ENCODE measurements at regions not wholly inside any gene's neighbourhood (a gene's known extent, or its start where the extent isn't known, plus 50 kb on each side); places are given as distances from the start of the nearest gene placed in this dataset.

DNA sequence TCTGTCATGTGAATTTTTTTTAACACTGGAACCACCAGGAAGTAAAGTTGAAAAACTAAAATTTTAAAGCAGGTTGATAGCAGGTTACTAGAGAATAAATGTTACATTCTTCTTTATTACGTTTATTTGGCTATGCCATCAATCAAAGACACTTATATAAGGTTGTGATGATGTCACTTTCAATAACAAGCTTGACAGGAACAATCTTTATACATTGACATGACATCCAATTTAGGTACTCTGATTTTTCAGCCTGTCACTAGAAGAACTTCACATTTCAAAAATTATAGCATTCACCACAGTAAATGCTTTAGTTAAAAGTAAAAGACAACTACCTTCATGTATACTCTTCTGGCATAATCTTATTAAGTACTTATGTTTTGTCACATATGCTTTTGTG is 696.8 kb upstream of the NCAM2 start:
- no peak for DNase-seq

- DNase-seq: no peak
Observed at GRCh38 chr21:20302084-20302483, 696.1 kb upstream of the NCAM2 start.

GRCh38 chr21:20306836-20307235 is 691.4 kb upstream of the NCAM2 start:
- DNase-seq: peak in 1 of 2 donors; percentile 11

- DNase-seq: no peak
Observed at GRCh38 chr21:20308586-20309315, 689.5 kb upstream of the NCAM2 start.

GRCh38 chr21:20311234-20311787 is 686.9 kb upstream of the NCAM2 start:
- DNase-seq: no peak

GRCh38 chr21:20313013-20313412 is 685.2 kb upstream of the NCAM2 start:
- no peak for DNase-seq

GRCh38 chr21:20315042-20315441 is 683.2 kb upstream of the NCAM2 start:
- DNase-seq: no peak

DNA sequence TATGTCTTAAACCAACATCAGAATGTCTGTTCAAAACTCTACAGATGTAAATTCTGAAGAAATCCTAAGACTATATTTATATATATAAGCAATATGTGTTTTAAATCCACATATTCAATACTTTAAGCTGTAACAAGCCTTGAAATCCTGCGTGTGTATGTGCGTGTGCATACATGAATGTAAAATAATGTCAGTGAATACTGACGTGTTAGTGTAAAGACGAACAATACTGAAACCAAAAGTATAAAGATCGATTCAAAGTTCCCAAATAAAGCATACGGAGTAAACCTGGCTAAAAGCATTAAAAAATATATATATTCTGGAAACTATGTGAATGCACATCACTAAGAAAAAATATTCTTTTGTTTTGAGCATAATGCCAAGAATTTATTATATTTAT is 668.6 kb upstream of the NCAM2 start:
- no peak for DNase-seq

GRCh38 chr21:20330652-20331051 is 667.6 kb upstream of the NCAM2 start:
- no peak for DNase-seq

DNA sequence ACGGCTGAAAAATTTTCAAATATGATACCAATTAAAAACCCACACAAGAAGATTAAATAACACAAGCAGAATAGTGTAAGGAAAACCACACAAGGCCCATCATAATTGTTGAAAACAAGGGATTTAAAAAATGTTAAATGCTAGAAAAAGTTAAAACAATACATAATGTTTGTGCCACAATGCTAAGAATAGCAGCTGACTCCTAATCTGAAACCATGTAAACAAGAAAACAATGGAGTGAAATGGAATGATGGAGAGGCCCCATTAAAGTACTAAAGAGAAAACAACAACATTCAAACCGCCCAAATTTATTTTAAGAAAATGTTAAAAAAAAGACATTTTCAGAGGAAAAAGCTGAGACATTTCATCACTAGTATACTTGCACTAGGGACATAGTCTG is 663.6 kb upstream of the NCAM2 start:
- DNase-seq: no peak

DNA sequence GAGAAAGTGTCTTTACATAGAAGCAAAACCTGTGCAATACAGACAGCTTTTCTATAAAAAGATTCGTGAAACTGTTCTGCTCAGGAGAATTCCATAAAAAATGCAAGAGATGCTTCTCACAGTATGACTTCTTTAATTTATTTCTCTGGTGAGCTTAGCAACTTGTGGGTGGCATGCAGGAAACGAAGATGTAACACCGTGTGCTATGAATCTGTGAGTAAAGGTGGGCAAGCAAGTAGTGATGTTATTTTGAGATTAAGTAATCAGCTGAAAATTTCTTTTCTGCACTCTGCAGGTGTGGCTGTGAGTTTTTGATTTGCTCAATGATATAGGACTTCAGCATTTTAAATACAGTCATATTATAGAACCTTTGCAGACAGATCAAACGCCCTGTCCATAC is 656.8 kb upstream of the NCAM2 start:
- DNase-seq: peak in 1 of 2 donors; percentile 7

DNA sequence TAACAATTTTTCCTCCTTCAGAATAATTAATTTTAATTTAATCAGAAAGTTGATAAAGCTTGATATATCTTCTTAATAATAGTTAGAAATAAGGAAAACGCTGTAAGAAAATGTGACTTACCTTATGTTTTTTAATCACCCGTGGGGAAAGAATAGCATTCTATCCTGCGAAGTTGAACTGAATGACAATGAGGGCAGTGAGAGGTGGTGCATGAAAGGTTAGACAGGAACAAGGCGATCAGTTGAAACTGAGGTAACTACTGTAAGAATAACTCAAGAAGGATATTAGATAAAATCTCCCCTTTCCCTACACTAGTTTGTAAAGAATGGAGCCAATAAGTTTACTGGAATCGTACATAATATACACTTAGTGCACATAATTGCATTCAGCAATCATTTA is 655.0 kb upstream of the NCAM2 start:
- DNase-seq: no peak

GRCh38 chr21:20351138-20351537 is 647.1 kb upstream of the NCAM2 start:
- DNase-seq: no peak

DNA sequence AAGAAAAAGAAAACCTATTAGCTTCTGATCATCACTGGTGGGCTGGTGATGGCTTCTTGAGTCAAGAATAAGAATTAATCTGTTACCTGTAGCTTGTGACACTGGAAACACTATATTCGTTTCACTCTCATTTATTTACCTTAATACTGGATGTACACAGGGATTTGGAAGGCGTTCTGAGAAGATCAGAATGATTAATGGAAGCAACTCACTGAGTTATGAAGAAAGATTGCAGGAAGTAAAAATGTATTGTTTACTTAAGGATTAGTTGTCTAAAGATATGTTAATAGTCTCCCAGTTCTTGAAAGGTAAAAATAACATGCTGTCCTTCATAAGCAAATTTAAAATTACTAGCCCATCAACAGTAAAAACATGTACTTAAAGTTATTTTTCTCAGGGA is 644.9 kb upstream of the NCAM2 start:
- DNase-seq: no peak

- no peak for DNase-seq
Observed at GRCh38 chr21:20373031-20373430, 625.2 kb upstream of the NCAM2 start.

DNA sequence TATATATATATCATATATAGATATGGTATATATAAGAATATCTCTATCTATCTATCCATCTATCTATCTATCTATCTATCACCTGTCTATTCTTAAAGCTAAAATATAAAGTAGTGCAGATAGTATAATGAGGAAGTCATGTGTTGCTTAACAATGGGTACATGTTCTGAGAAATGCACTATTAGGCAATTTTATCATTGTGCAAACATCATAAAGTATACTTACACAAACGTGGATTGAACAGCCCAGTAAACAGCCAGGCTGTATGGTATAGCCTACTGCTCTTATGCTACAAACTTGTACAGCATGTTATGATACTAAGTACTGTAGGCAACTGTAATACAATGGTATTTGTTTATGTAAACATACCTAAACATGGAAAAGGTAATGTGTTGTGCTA is 621.0 kb upstream of the NCAM2 start:
- no peak for DNase-seq

DNA sequence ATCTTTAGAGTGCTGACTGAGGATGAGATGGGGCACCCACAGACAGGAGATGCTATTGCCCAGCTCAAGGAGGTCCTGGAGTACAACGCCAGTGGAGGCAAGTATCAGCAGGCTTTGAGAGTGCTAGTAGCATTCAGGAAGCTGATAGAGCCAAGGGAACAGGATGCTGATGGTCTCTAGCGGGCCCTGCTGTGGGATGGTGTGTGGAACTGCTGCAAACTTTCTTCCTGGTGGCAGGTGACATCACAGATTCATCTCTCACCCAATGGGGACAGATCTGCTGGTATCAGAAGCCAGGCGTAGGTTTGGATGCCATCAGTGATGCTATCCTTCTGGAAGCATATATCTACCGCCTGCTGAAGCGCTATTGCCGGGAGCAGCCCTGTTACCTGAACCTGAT is 609.8 kb upstream of the NCAM2 start:
- DNase-seq: no peak

DNA sequence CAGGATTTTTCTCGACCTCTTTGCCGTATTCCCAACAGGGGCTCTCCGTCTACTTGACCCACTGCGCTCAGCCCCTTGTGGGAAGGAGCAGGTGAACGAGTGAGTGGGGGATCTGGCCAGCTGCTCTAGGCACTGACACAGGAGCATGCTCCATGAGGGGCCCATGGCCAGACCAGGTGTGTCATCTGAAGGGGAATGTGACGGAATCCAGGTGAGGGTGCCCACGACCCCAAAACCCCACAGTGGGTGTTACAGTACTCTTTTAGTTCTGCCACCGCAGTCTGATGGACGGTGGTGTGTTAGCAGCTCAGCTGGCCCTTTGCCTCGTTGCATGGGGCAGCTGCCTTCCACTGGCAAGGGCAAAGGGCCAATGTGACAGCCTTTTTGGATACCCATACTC is 601.4 kb upstream of the NCAM2 start:
- no peak for DNase-seq

DNA sequence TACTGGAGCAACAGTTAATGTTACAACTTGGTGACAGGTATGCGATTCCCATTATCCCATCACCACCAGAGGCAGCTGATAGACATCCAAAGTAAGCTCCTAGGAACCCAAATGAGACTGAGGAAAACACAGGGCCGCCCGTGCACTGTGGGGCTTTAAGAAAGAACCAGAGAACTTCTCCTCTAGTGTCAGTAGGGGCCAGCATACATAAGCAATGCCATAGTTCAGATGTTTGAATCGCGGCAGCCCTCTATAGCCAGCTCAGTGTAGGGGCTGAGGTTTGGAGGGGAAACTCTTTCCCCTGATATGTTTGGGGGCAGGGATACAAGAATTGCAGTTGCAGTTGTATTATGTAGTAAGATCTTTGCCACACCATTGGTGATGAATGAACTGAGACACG is 593.3 kb upstream of the NCAM2 start:
- no peak for DNase-seq

DNA sequence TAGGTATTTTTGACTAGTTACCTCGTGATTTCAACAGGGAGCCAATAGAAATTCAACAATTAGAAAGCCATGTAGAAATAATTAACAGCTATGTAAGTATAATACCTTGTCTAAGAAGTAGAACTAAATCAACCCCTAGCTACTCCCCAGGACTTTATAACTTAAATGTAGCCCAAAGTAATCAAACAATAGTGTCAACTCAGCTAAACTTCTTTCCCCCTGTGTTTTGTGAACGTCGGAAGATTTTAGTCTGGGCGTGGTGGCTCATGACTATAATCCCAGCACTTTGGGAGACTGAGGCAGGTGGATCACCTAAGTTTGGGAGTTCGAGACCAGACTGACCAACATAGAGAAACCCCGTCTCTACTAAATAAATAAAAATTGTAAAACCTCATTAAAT is 579.9 kb upstream of the NCAM2 start:
- DNase-seq: no peak

- no peak for DNase-seq
Observed at GRCh38 chr21:20419772-20420171, 578.4 kb upstream of the NCAM2 start.

- DNase-seq: no peak
Observed at GRCh38 chr21:20424943-20425342, 573.3 kb upstream of the NCAM2 start.

DNA sequence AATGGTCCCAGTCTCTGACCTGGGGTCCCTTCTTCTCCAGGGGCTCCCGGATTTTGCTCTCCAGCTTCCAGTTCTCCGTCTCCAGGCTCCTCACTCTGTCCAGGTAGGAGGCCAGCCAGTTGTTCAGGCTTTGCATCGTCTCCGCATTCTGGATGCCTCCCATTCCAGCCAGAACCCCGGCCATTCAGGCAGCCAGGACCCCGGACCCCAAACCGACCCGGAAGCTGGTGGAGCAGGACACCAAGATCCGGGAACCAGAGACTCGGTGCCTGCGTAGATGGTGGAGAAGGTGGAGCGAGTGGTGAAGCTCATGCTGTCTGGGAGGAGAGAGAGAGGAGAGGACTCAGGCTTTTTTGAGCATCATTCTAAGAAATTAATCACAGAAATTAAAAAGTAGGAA is 572.4 kb upstream of the NCAM2 start:
- no peak for DNase-seq

DNA sequence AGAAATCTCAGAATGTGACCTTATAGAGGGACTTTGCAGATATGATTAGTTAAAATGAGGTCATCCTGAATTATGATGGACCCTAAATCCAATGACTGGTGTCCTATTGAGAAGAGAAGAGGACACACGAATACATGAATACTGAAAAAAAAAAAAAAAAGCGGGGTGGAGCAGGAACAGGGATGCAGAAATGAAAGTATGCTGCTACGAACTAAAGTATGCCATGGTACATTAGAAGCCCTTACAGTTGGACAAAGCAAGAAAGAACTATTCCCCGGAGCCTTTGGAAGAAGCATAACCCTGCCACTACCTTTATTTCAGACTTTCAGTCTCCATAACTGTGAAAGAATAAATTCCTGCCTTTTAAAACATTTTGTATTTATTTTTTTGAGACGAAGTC is 557.9 kb upstream of the NCAM2 start:
- DNase-seq: no peak

DNA sequence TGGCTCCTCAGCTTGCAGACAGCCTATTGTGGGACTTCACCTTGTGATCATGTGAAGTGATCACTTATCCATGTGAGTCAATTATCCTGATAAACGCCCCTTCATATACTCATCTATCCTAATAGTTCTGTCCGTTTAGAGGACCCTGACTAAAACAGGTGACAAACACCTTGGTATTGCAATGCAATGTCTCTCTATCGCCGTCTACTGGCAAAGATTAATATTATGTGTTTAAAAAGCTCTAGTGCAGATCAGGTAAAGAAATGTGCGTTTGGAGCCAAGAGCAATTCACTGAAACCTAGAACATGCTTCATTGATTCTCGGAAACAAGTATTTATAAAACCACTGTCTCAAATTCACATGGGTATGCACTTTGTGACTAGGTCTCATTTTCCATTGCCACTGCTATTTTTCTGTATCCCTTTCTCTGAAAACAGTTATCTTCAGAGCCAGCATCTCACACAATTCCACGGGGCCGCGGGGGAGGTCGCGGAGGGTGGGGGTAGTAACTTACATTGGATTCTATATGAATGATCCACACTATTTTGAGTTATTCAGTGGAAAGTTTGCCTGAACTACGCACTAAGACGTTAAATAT is 554.6 kb upstream of the NCAM2 start:
- DNase-seq: no peak

Measured in hippocampal formation (tissue), 2 donors.